Esophagus (tissue), 2 donors: ENCODE measurements at regions not wholly inside any gene's neighbourhood (a gene's known extent, or its start where the extent isn't known, plus 50 kb on each side); places are given as distances from the start of the nearest gene placed in this dataset.

Experiments
- H3K27ac ChIP-seq, 2 donors: one replicate each; pipeline ENCODE4 v1.5.1; 2013; ENCODE audit warnings: low read depth in 2 of 2, mild to moderate bottlenecking in 2 of 2, inconsistent platforms in 1 of 2, low read length in 1 of 2, moderate library complexity in 1 of 2
- H3K27me3 ChIP-seq, 2 donors: one replicate each; pipeline ENCODE4 v1.6.1; 2013; ENCODE audit warnings: low read length in 2 of 2, control low read depth in 1 of 2, mild to moderate bottlenecking in 1 of 2; ENCODE audit not compliant: insufficient read depth in 2 of 2, control insufficient read depth in 1 of 2
- H3K36me3 ChIP-seq, 2 donors: one replicate each; pipeline ENCODE4 v1.6.1; 2013; ENCODE audit warnings: low read length in 1 of 2; ENCODE audit not compliant: control insufficient read depth in 2 of 2, insufficient read depth in 2 of 2
- H3K4me1 ChIP-seq, 2 donors: one replicate each; pipeline ENCODE4 v1.6.1; 2013; ENCODE audit warnings: low read length in 1 of 2; ENCODE audit not compliant: control insufficient read depth in 2 of 2, insufficient read depth in 2 of 2
- H3K4me3 ChIP-seq, 2 donors: one replicate each; pipeline ENCODE4 v1.5.1; 2013; ENCODE audit warnings: low read length in 2 of 2, mild to moderate bottlenecking in 2 of 2, low read depth in 1 of 2, moderate library complexity in 1 of 2
- H3K9me3 ChIP-seq, 2 donors: one replicate each; pipeline ENCODE4 v1.6.1; 2013; ENCODE audit warnings: mild to moderate bottlenecking in 2 of 2, low read depth in 1 of 2, low read length in 1 of 2, moderate library complexity in 1 of 2; ENCODE audit not compliant: control insufficient read depth in 2 of 2, insufficient read depth in 1 of 2
- WGBS, 2 donors: extraction: QIAGEN DNeasy Blood & Tissue Kit; methylation state at CpG; one replicate each; pipeline ENCODE4 v1.1.7; 2013; 5-methylcytosine and 5-hydroxymethylcytosine counted together
- donor health status: healthy with polysubstance abuse.
- donor health status: Bipolar disorder and iron deficiency.

- Histone ChIP-seq H3K4me1 (no peaks in the 10 kb centered on the region), H3K9me3 (peaks cover 5 to 13% of the 10 kb centered on the region in 2 donors), H3K27ac (no peak overlapping the region), H3K36me3 (no peaks in the 10 kb centered on the region), H3K4me3 (no peak overlapping the region), H3K27me3 (no peaks in the 10 kb centered on the region)
These were observed 924.5 kb upstream of the KCND2 start for GRCh38 chr7:119348491-119348890.

DNA sequence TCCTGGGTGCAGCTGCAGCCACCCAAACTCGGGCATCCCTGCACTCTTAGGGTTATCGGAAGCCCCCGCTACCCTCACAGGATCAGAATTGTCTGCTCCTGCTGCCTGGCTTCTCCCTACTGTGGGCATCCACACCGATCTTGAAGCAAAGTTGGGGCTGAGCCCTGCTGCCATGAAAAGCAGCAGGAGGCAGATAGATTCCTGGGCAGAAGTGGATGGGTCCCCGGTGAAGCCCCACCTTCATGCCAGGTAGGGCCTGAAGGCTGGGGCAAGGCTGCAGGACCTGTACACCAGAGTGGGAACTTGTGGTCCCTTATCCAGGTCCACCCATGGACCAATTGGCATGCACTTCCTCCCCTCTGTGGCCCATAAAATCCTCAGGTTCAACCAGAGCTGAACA is 922.6 kb upstream of the KCND2 start:
- H3K36me3 ChIP-seq, result no peaks in the 10 kb centered on the region
- H3K4me3 ChIP-seq, result no peak overlapping the region
- 80 to 86% methylated on average over 5 of the region's 5 CpGs for WGBS, 2 donors
- no peaks in the 10 kb centered on the region for H3K4me1 ChIP-seq
- peaks cover 5 to 13% of the 10 kb centered on the region in 2 donors for H3K9me3 ChIP-seq
- H3K27me3 ChIP-seq, result no peaks in the 10 kb centered on the region
- H3K27ac ChIP-seq, result no peak overlapping the region

GRCh38 chr7:119351320-119351719 is 921.7 kb upstream of the KCND2 start:
- WGBS, 2 donors, result 84 to 85% methylated on average over 8 of the region's 8 CpGs

DNA sequence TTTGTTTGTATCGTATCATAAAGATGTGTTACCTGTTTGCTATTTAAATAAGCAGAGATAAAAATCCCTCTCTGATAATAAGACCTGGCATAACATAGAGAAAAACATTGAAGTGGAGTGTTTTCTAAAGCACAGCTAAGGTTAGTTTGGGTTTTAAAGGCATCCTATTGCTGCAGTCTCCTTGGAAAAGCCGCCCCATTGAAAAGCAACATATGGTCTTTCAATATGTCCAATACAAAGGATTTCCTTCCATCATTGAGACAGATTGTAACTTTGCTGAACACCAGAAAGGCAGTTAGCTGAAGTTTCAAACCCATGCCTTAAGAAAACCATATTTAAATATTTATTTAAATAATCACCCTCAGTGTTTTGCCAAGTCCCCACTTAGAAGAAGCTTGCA is 898.5 kb upstream of the KCND2 start:
- Histone ChIP-seq H3K27ac (no peak overlapping the region), H3K36me3 (no peaks in the 10 kb centered on the region), H3K4me3 (no peak overlapping the region), H3K4me1 (no peaks in the 10 kb centered on the region), H3K27me3 (no peaks in the 10 kb centered on the region), H3K9me3 (no peaks in the 10 kb centered on the region)
- 60 to 63% methylated on average over 2 of the region's 2 CpGs for WGBS, 2 donors

More at GRCh38 chr7:119351320-119351719, 921.7 kb upstream of the KCND2 start:
- H3K4me1 ChIP-seq, result no peaks in the 10 kb centered on the region
- no peaks in the 10 kb centered on the region for H3K36me3 ChIP-seq
- H3K9me3 ChIP-seq, result peaks cover 5 to 13% of the 10 kb centered on the region in 2 donors
- no peaks in the 10 kb centered on the region for H3K27me3 ChIP-seq
- no peak overlapping the region for H3K27ac ChIP-seq
- H3K4me3 ChIP-seq, result no peak overlapping the region

GRCh38 chr7:119377861-119378260 is 895.1 kb upstream of the KCND2 start:
- Histone ChIP-seq H3K4me3 (no peak overlapping the region), H3K27ac (no peak overlapping the region), H3K9me3 (no peaks in the 10 kb centered on the region), H3K4me1 (no peaks in the 10 kb centered on the region), H3K36me3 (no peaks in the 10 kb centered on the region), H3K27me3 (no peaks in the 10 kb centered on the region)
- 76 to 88% methylated on average over 1 of the region's 1 CpG for WGBS, 2 donors

DNA sequence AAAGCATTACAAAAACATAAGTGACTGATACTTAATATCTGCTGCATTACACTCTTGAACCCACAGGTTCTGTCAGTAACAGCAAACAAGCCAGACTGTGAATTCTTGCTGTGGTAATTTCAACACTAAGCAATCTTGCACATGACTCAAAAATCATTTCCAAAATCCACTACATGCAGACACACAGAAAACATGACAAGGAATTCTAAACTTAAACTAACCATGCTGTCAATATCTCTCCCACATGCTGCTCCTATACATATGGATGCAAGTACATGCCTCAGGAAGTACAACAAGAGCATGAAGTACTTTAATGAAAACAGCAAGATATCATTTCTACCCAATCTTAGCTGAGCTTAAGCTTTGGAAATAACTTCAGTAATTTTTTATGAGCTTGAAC is 890.2 kb upstream of the KCND2 start:
- Histone ChIP-seq H3K4me3 (no peak overlapping the region), H3K36me3 (no peaks in the 10 kb centered on the region), H3K27me3 (no peaks in the 10 kb centered on the region), H3K27ac (no peak overlapping the region), H3K9me3 (no peaks in the 10 kb centered on the region), H3K4me1 (no peaks in the 10 kb centered on the region)

DNA sequence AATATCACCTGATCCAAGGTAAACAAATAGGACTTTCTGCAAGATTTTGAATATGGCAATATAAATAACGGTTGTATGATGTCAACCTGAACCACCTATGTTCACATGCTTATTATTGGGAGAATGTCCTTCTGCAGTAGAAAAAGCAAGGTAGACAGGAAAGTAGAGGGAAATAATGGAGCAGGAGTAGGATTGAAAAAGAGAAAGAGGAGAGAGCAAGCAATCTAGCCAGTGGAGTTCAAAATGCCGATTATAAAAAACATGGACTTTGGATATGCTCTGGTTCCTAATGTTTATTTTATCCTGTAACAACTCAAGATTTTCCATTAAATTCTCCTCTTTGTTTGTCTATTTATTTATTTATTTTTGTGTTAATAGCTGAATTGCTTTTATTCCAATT is 878.0 kb upstream of the KCND2 start:
- Histone ChIP-seq H3K9me3 (no peaks in the 10 kb centered on the region), H3K4me3 (no peak overlapping the region), H3K36me3 (no peaks in the 10 kb centered on the region), H3K27ac (no peak overlapping the region), H3K27me3 (no peaks in the 10 kb centered on the region), H3K4me1 (no peaks in the 10 kb centered on the region)
- 58 to 87% methylated on average over 2 of the region's 2 CpGs for WGBS, 2 donors

- Histone ChIP-seq H3K4me1 (no peaks in the 10 kb centered on the region), H3K27me3 (no peaks in the 10 kb centered on the region), H3K4me3 (no peak overlapping the region), H3K36me3 (no peaks in the 10 kb centered on the region), H3K9me3 (no peaks in the 10 kb centered on the region), H3K27ac (no peak overlapping the region)
- 47 to 55% methylated on average over 2 of the region's 2 CpGs for WGBS, 2 donors
These were observed 875.8 kb upstream of the KCND2 start for GRCh38 chr7:119397156-119397555.

DNA sequence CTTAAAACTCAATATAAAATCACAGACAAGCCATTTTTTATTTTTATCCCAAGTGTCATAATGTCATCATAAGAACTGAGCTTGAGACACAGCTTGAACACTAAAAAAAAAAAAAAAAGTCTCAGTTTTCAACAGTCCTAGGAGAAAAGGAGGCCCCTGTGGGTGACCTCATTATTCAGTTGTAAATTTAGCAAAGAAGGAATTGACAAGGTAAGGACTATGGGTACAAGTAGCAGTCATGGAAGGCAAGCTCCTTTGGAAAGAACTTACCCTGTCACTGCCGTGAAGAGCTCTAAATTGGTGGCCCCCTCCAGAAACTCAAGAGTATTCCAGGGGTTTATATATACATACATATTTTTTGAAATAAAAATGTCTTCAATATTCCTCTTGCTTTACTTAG is 864.4 kb upstream of the KCND2 start:
- no peaks in the 10 kb centered on the region for H3K27me3 ChIP-seq
- no peaks in the 10 kb centered on the region for H3K4me1 ChIP-seq
- WGBS, 2 donors, result 84 to 92% methylated on average over 1 of the region's 1 CpG

DNA sequence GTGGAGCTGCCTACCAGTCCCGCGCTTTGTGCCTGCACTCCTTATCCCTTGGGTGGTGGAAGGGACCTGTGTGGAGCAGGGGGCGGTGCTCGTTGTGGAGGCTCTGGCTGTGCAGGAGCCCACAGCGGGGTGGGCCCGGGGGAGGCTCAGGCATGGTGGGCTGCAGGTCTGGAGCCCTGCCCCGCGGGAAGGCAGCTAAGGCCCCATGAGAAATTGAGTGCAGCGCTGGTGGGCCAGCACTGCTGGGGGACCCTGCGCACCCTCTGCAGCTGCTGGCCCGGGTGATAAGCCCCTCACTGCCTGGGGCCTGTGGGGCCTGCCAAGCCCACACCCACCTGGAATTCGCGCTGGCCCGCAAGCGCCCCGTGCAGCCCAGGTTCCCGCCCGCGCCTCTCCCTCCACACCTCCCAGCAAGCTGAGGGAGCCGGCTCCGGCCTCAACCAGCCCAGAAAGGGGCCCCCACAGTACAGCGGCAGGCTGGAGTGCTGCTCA is 859.6 kb upstream of the KCND2 start:
- no peaks in the 10 kb centered on the region for H3K36me3 ChIP-seq
- H3K27ac ChIP-seq, result no peak overlapping the region
- no peak overlapping the region for H3K4me3 ChIP-seq
- H3K9me3 ChIP-seq, result peaks cover 6% of the 10 kb centered on the region in 2 donors
- H3K27me3 ChIP-seq, result no peaks in the 10 kb centered on the region
- H3K4me1 ChIP-seq, result no peaks in the 10 kb centered on the region
- 95 to 96% methylated on average over 18 to 22 of the region's 22 CpGs for WGBS, 2 donors

More for the DNA sequence above, 864.4 kb upstream of the KCND2 start:
- H3K9me3 ChIP-seq, result peaks cover 4 to 5% of the 10 kb centered on the region in 2 donors
- H3K4me3 ChIP-seq, result no peak overlapping the region
- no peak overlapping the region for H3K27ac ChIP-seq
- H3K36me3 ChIP-seq, result no peaks in the 10 kb centered on the region
